GM19043 (cell line): ENCODE measurements at regions not wholly inside any gene's neighbourhood (a gene's known extent, or its start where the extent isn't known, plus 50 kb on each side); places are given as distances from the start of the nearest gene placed in this dataset.

Experiments used
- ATAC-seq: cut with Tn5 transposase; IDR thresholded peaks from one replicate; pipeline ENCODE4 v1.9.1; 2021; ENCODE audit warnings: low read depth; ENCODE audit not compliant: unreplicated experiment

GRCh38 chr7:131268906-131269305 is 58.8 kb upstream of the MKLN1 start:
- ATAC-seq: no peak

- ATAC-seq: no peak
Measured at GRCh38 chr7:131272086-131272485, 55.6 kb upstream of the MKLN1 start.

GRCh38 chr7:131274986-131275385 is 52.7 kb upstream of the MKLN1 start:
- ATAC-seq: no peak

GRCh38 chr7:131276190-131276589 is 51.5 kb upstream of the MKLN1 start:
- no peak for ATAC-seq

GRCh38 chr7:131276748-131277147 is 50.9 kb upstream of the MKLN1 start:
- no peak for ATAC-seq
